ENCODE measurements at regions not wholly inside any gene's neighbourhood (a gene's known extent, or its start where the extent isn't known, plus 50 kb on each side); places are given as distances from the start of the nearest gene placed in this dataset.

DNA sequence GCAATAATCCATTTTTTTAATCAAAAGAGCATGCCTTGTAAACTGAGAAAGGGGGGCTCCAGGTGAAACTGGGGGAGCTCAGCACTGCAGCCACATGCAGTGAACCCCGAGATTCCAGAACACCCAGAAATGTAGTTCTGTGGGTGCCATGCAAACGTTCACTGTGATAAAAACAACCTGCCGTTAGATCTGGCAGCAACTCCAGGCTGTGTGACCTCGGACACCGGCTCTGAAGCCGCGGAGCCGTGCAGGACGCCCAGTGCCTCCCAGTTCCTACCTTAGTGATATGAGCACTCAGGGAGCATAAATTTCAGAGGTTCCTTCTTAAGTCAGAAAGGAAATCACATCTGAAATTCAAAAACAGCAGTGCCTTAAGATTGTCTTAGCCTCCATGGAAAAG is 85.4 kb upstream of the THBS2 start:
- intact Hi-C loops (cut with micrococcal nuclease; ENCODE audit: unreplicated experiment) = no loop called here
- no peak overlapping the region for H3K27ac Mint-ChIP-seq (ENCODE audit: unreplicated experiment)
- Histone ChIP-seq H3K36me3 (ENCODE audit: control insufficient read depth, insufficient read depth, low read length) (no peaks in the 10 kb centered on the region), H3K4me3 (ENCODE audit: low read depth, low read length) (no peak overlapping the region), H3K9me3 (no peaks in the 10 kb centered on the region), H3K4me1 (0 out of 2 replicates have a peak, but pooled peaks cover 4% of the 10 kb centered on the region), H3K27me3 (replicated peaks; ENCODE audit: control insufficient read depth, insufficient read depth, low read length) (no peaks in the 10 kb centered on the region)
- H3K4me3 Mint-ChIP-seq (ENCODE audit: unreplicated experiment) = no peak overlapping the region
- no TSS peak for BruUV-seq (replicated peaks)
- TF ChIP-seq, protein P1, sequence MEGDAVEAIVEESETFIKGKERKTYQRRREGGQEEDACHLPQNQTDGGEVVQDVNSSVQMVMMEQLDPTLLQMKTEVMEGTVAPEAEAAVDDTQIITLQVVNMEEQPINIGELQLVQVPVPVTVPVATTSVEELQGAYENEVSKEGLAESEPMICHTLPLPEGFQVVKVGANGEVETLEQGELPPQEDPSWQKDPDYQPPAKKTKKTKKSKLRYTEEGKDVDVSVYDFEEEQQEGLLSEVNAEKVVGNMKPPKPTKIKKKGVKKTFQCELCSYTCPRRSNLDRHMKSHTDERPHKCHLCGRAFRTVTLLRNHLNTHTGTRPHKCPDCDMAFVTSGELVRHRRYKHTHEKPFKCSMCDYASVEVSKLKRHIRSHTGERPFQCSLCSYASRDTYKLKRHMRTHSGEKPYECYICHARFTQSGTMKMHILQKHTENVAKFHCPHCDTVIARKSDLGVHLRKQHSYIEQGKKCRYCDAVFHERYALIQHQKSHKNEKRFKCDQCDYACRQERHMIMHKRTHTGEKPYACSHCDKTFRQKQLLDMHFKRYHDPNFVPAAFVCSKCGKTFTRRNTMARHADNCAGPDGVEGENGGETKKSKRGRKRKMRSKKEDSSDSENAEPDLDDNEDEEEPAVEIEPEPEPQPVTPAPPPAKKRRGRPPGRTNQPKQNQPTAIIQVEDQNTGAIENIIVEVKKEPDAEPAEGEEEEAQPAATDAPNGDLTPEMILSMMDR (IDR thresholded peaks at IDR 0.05; ENCODE audit: insufficient read depth in 1 of 2, low read depth in 1 of 2, low read length in 1 of 2, severe bottlenecking in 1 of 2, unreplicated experiment in 1 of 2) = no peak
- ChIA-PET POLR2A (no interaction called here), CTCF (no interaction called here)
- no peaks in the 10 kb centered on the region for H3K9me3 Mint-ChIP-seq (ENCODE audit: unreplicated experiment)
- H3K4me1 Mint-ChIP-seq (ENCODE audit: low read depth, unreplicated experiment) = no peaks in the 10 kb centered on the region
- no peak for DNase-seq
- no peaks in the 10 kb centered on the region for H3K36me3 Mint-ChIP-seq (ENCODE audit: insufficient read depth, unreplicated experiment)
- H3K27me3 Mint-ChIP-seq (ENCODE audit: insufficient read depth, unreplicated experiment) = no peaks in the 10 kb centered on the region

DNA sequence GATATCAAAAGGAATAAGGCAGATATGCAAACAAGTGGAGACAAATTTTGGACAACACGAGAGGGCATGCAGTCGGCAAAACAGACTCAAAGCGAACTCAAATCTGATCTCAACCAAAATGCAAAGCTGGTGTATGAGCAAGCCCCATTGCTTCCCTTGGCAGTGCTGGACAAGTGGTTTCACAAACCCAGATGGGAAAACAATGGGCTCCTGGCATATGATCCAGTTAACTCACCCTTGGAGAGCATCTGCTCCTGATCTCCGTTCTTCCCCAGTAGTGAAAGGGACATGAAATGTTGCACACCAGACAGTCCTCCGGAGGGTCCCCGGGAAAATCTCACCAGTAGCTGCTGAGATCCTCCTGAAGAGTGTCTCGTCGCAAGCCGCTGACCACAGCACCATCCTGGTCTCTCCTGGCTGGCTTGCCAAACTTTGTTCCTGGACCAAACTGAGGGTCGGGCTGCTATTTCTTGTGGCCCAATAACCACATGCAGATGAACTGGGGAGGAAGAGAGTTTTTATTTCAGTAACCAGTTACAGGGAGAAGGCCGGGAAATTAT is 84.3 kb upstream of the THBS2 start:
- H3K9me3 ChIP-seq = no peaks in the 10 kb centered on the region
- CTCF ChIA-PET = no interaction called here
- Mint-ChIP-seq H3K4me3 (ENCODE audit: unreplicated experiment) (no peak overlapping the region), H3K27ac (ENCODE audit: unreplicated experiment) (no peak overlapping the region), H3K36me3 (ENCODE audit: insufficient read depth, unreplicated experiment) (no peaks in the 10 kb centered on the region), H3K9me3 (ENCODE audit: unreplicated experiment) (no peaks in the 10 kb centered on the region), H3K4me1 (ENCODE audit: low read depth, unreplicated experiment) (no peaks in the 10 kb centered on the region), H3K27me3 (ENCODE audit: insufficient read depth, unreplicated experiment) (no peaks in the 10 kb centered on the region)
- DNase-seq = no peak
- TF ChIP-seq, protein P1 (IDR thresholded peaks at IDR 0.05; ENCODE audit: insufficient read depth in 1 of 2, low read depth in 1 of 2, low read length in 1 of 2, severe bottlenecking in 1 of 2, unreplicated experiment in 1 of 2) = no peak
- intact Hi-C loops (cut with micrococcal nuclease; ENCODE audit: unreplicated experiment) = no loop called here
- 0 out of 2 replicates have a peak, but pooled peaks cover 4% of the 10 kb centered on the region for H3K4me1 ChIP-seq
- POLR2A ChIA-PET = no interaction called here
- H3K27me3 ChIP-seq (replicated peaks; ENCODE audit: control insufficient read depth, insufficient read depth, low read length) = no peaks in the 10 kb centered on the region
- no peak overlapping the region for H3K4me3 ChIP-seq (ENCODE audit: low read depth, low read length)
- H3K36me3 ChIP-seq (ENCODE audit: control insufficient read depth, insufficient read depth, low read length) = no peaks in the 10 kb centered on the region
- BruUV-seq (replicated peaks) = no TSS peak

DNA sequence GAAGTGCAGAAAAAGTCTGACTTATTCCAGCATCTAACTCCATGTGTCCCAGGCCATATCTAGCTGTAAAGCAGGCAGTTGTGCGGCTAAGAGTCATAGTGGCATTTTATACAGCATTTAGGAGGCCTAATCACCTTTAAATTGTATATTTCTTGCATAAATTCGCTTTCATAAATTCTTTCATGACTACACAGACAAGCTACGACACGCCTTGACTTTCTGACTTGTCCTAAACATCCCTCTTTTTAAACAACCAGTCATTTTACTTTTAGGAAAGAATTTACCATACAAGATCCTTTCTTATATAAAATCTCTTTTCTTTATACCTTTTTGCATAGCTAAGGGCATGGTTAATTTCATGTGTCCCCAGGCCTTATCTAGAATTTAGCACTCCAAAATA is 81.7 kb upstream of the THBS2 start:
- Mint-ChIP-seq H3K27me3 (ENCODE audit: insufficient read depth, unreplicated experiment) (no peaks in the 10 kb centered on the region), H3K36me3 (ENCODE audit: insufficient read depth, unreplicated experiment) (no peaks in the 10 kb centered on the region), H3K4me1 (ENCODE audit: low read depth, unreplicated experiment) (no peaks in the 10 kb centered on the region), H3K27ac (ENCODE audit: unreplicated experiment) (no peak overlapping the region), H3K4me3 (ENCODE audit: unreplicated experiment) (no peak overlapping the region), H3K9me3 (ENCODE audit: unreplicated experiment) (no peaks in the 10 kb centered on the region)
- no TSS peak for BruUV-seq (replicated peaks)
- Histone ChIP-seq H3K4me1 (0 out of 2 replicates have a peak, but pooled peaks cover 4% of the 10 kb centered on the region), H3K9me3 (no peaks in the 10 kb centered on the region), H3K36me3 (ENCODE audit: control insufficient read depth, insufficient read depth, low read length) (no peaks in the 10 kb centered on the region), H3K4me3 (ENCODE audit: low read depth, low read length) (no peak overlapping the region), H3K27me3 (replicated peaks; ENCODE audit: control insufficient read depth, insufficient read depth, low read length) (no peaks in the 10 kb centered on the region)
- DNase-seq = no peak
- intact Hi-C loops (cut with micrococcal nuclease; ENCODE audit: unreplicated experiment) = no loop called here
- ChIA-PET POLR2A (no interaction called here), CTCF (no interaction called here)
- TF ChIP-seq, protein P1 (IDR thresholded peaks at IDR 0.05; ENCODE audit: insufficient read depth in 1 of 2, low read depth in 1 of 2, low read length in 1 of 2, severe bottlenecking in 1 of 2, unreplicated experiment in 1 of 2) = no peak

Measured in Caco-2 (cell line).